ENCODE measurements at regions not wholly inside any gene's neighbourhood (a gene's known extent, or its start where the extent isn't known, plus 50 kb on each side); places are given as distances from the start of the nearest gene placed in this dataset.

DNA sequence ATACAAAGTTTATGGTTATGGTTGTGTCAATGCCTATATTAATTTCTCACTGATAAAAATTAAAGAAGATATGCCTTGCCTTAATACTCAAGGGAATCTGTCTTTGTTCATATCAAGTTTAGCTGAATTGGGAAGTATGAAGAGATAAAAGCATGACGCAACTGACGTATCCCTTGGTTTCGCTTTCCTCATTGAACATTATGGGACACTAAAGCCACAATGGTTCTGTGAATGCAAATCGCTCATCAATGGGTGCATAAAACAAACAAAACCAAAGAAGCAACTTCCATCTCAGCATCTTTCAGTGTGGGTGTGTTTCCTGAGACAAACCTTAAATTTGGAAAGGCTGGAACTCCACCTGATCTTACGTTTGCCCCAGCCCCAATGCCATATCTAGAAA lies 108.2 kb downstream of the NPIPB5 start:
- TF ChIP-seq, protein P1, sequence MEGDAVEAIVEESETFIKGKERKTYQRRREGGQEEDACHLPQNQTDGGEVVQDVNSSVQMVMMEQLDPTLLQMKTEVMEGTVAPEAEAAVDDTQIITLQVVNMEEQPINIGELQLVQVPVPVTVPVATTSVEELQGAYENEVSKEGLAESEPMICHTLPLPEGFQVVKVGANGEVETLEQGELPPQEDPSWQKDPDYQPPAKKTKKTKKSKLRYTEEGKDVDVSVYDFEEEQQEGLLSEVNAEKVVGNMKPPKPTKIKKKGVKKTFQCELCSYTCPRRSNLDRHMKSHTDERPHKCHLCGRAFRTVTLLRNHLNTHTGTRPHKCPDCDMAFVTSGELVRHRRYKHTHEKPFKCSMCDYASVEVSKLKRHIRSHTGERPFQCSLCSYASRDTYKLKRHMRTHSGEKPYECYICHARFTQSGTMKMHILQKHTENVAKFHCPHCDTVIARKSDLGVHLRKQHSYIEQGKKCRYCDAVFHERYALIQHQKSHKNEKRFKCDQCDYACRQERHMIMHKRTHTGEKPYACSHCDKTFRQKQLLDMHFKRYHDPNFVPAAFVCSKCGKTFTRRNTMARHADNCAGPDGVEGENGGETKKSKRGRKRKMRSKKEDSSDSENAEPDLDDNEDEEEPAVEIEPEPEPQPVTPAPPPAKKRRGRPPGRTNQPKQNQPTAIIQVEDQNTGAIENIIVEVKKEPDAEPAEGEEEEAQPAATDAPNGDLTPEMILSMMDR (IDR thresholded peaks at IDR 0.05): no peak
- TF ChIP-seq POLR2A (IDR thresholded peaks at IDR 0.05) (no peak), EP300 (IDR thresholded peaks at IDR 0.05) (no peak)

Measured in sigmoid colon (tissue), 4 donors.